ENCODE measurements at regions not wholly inside any gene's neighbourhood (a gene's known extent, or its start where the extent isn't known, plus 50 kb on each side); places are given as distances from the start of the nearest gene placed in this dataset.
"Not testable (repeated sequence)": the region's sequence is repeated elsewhere in the genome, so short reads cannot be mapped to it uniquely, and the experiment has no call there.

- DNase-seq (ENCODE audit: low read depth, low spot score) = no peak
Observed at GRCh38 chrX:124665621-124666400, 319.4 kb downstream of the SH2D1A start.

GRCh38 chrX:124679199-124679598, 332.8 kb downstream of the SH2D1A start:
- H3K4me3 ChIP-seq (ENCODE audit: low read length) = no peak overlapping the region
- no peak for DNase-seq (ENCODE audit: low read depth, low spot score)

More at GRCh38 chrX:124665621-124666400, 319.4 kb downstream of the SH2D1A start:
- H3K4me3 ChIP-seq (ENCODE audit: low read length) = no peak overlapping the region

GRCh38 chrX:124680287-124680686, 333.9 kb downstream of the SH2D1A start:
- no peak for DNase-seq (ENCODE audit: low read depth, low spot score)
- no peak overlapping the region for H3K4me3 ChIP-seq (ENCODE audit: low read length)

GRCh38 chrX:124690495-124690894, 344.1 kb downstream of the SH2D1A start:
- no peak for DNase-seq (ENCODE audit: low read depth, low spot score)

GRCh38 chrX:124699876-124700275, 353.5 kb downstream of the SH2D1A start:
- no peak for DNase-seq (ENCODE audit: low read depth, low spot score)
- no peak overlapping the region for H3K4me3 ChIP-seq (ENCODE audit: low read length)

More at GRCh38 chrX:124690495-124690894, 344.1 kb downstream of the SH2D1A start:
- H3K4me3 ChIP-seq (ENCODE audit: low read length) = no peak overlapping the region

- no peak overlapping the region for H3K4me3 ChIP-seq (ENCODE audit: low read length)
- DNase-seq (ENCODE audit: low read depth, low spot score) = no peak
Observed at GRCh38 chrX:124717537-124717936, 371.2 kb downstream of the SH2D1A start.

GRCh38 chrX:124719060-124719459, 372.7 kb downstream of the SH2D1A start:
- DNase-seq (ENCODE audit: low read depth, low spot score) = no peak
- H3K4me3 ChIP-seq (ENCODE audit: low read length) = no peak overlapping the region

GRCh38 chrX:124720532-124720931, 374.2 kb downstream of the SH2D1A start:
- DNase-seq (ENCODE audit: low read depth, low spot score) = no peak
- H3K4me3 ChIP-seq (ENCODE audit: low read length) = no peak overlapping the region

- no peak for DNase-seq (ENCODE audit: low read depth, low spot score)
- H3K4me3 ChIP-seq (ENCODE audit: low read length) = no peak overlapping the region
Observed at GRCh38 chrX:124725502-124725901, 379.1 kb downstream of the SH2D1A start.

GRCh38 chrX:124726292-124726691, 379.9 kb downstream of the SH2D1A start:
- H3K4me3 ChIP-seq (ENCODE audit: low read length) = no peak overlapping the region
- no peak for DNase-seq (ENCODE audit: low read depth, low spot score)

- no peak for DNase-seq (ENCODE audit: low read depth, low spot score)
Observed at GRCh38 chrX:124726881-124727280, 380.5 kb downstream of the SH2D1A start.

GRCh38 chrX:124736553-124737270, 390.3 kb downstream of the SH2D1A start:
- no peak overlapping the region for H3K4me3 ChIP-seq (ENCODE audit: low read length)
- DNase-seq (ENCODE audit: low read depth, low spot score) = peak; percentile 82

More at GRCh38 chrX:124726881-124727280, 380.5 kb downstream of the SH2D1A start:
- no peak overlapping the region for H3K4me3 ChIP-seq (ENCODE audit: low read length)

GRCh38 chrX:124737771-124738170, 391.4 kb downstream of the SH2D1A start:
- no peak overlapping the region for H3K4me3 ChIP-seq (ENCODE audit: low read length)
- no peak for DNase-seq (ENCODE audit: low read depth, low spot score)

GRCh38 chrX:124747295-124747694, 400.9 kb downstream of the SH2D1A start:
- DNase-seq (ENCODE audit: low read depth, low spot score) = no peak
- H3K4me3 ChIP-seq (ENCODE audit: low read length) = no peak overlapping the region

- no peak for DNase-seq (ENCODE audit: low read depth, low spot score)
- no peak overlapping the region for H3K4me3 ChIP-seq (ENCODE audit: low read length)
Observed at GRCh38 chrX:124764354-124764753, 418.0 kb downstream of the SH2D1A start.

GRCh38 chrX:124769166-124769565, 422.8 kb downstream of the SH2D1A start:
- H3K4me3 ChIP-seq (ENCODE audit: low read length) = no peak overlapping the region
- DNase-seq (ENCODE audit: low read depth, low spot score) = no peak

- DNase-seq (ENCODE audit: low read depth, low spot score) = no peak
- no peak overlapping the region for H3K4me3 ChIP-seq (ENCODE audit: low read length)
Observed at GRCh38 chrX:124771292-124771691, 424.9 kb downstream of the SH2D1A start.

- not testable (repeated sequence) for DNase-seq (ENCODE audit: low read depth, low spot score); H3K4me3 ChIP-seq (ENCODE audit: low read length)
Observed at GRCh38 chrX:124788253-124788652, 441.9 kb downstream of the SH2D1A start.

GRCh38 chrX:124789874-124790273, 443.5 kb downstream of the SH2D1A start:
- not testable (repeated sequence) for DNase-seq (ENCODE audit: low read depth, low spot score); H3K4me3 ChIP-seq (ENCODE audit: low read length)

- DNase-seq (ENCODE audit: low read depth, low spot score) = no peak
Observed at GRCh38 chrX:124791492-124792095, 445.2 kb downstream of the SH2D1A start.

More at GRCh38 chrX:124791492-124792095, 445.2 kb downstream of the SH2D1A start:
- no peak overlapping the region for H3K4me3 ChIP-seq (ENCODE audit: low read length)

All from Jurkat, Clone E6-1 (cell line).